Naive thymus-derived CD4-positive, alpha-beta T cell (primary cell): ENCODE measurements at regions not wholly inside any gene's neighbourhood (a gene's known extent, or its start where the extent isn't known, plus 50 kb on each side); places are given as distances from the start of the nearest gene placed in this dataset.

Experiments used
- ATAC-seq: fragments of 150-1000 bp; cut with Tn5 transposase; 2 replicates; pipeline ENCODE4 v1.10.0; 2021; ENCODE audit warnings: mild to moderate bottlenecking, moderate library complexity
- CTCF ChIA-PET: fragments of 350-600 bp; sonication (Branson Sonifier 250); formaldehyde crosslinking; loops from one replicate; lab custom pipeline; 2021; ENCODE audit warnings: antibody characterized with exemption; lab: Charles Lee
- POLR2A ChIA-PET: fragments of 350-600 bp; sonication (Branson Sonifier 250); formaldehyde crosslinking; loops from one replicate; lab custom pipeline; 2021; ENCODE audit warnings: antibody characterized with exemption, inconsistent platforms; lab: Charles Lee
- DNase-seq, 9 donors: peaks; one replicate each; pipeline versions ENCODE4 v3.0.0 to v3.0.0-alpha.2; 2020 to 2022; ENCODE audit warnings: mixed read lengths in 1 of 9
- H3K27ac ChIP-seq: one replicate; pipeline ENCODE4 v1.7.0; 2013; ENCODE audit warnings: mild to moderate bottlenecking, low read depth, low read length, moderate library complexity
- H3K27me3 ChIP-seq, 2 donors: one replicate each; pipeline ENCODE4 v1.7.0; 2013; ENCODE audit warnings: low read length in 2 of 2, mild to moderate bottlenecking in 2 of 2, moderate library complexity in 2 of 2; ENCODE audit not compliant: control insufficient read depth in 2 of 2, insufficient read depth in 2 of 2
- H3K36me3 ChIP-seq, 3 experiments: 1 replicate in 2 of 3; 2 replicates in 1 of 3; pipeline ENCODE4 v1.7.0; 2013; ENCODE audit warnings: low read length in 3 of 3, mild to moderate bottlenecking in 3 of 3, moderate library complexity in 1 of 3; ENCODE audit not compliant: insufficient read depth in 3 of 3, control insufficient read depth in 2 of 3
- H3K4me1 ChIP-seq, 2 donors: one replicate each; pipeline ENCODE4 v1.7.0; 2013; ENCODE audit warnings: low read length in 2 of 2, mild to moderate bottlenecking in 2 of 2, moderate library complexity in 1 of 2; ENCODE audit not compliant: control insufficient read depth in 2 of 2, insufficient read depth in 2 of 2
- H3K4me3 ChIP-seq: 2 replicates; pipeline ENCODE4 v1.7.0; 2013; ENCODE audit warnings: mild to moderate bottlenecking, low read length
- H3K9me3 ChIP-seq, 3 experiments: 1 replicate in 2 of 3; 2 replicates in 1 of 3; pipeline ENCODE4 v1.7.0; 2013; ENCODE audit warnings: low read length in 3 of 3; ENCODE audit not compliant: control insufficient read depth in 2 of 3
- H3K27ac Mint-ChIP-seq, 9 donors: one replicate each; pipeline ENCODE4 v1.8.0; 2020 to 2022; ENCODE audit warnings: mixed read lengths in 9 of 9, mild to moderate bottlenecking in 8 of 9, moderate library complexity in 5 of 9, inconsistent platforms in 2 of 9
- H3K27me3 Mint-ChIP-seq, 5 donors: one replicate each; pipeline ENCODE4 v1.8.0; 2021 to 2022; ENCODE audit warnings: mixed read lengths in 5 of 5, mild to moderate bottlenecking in 1 of 5
- H3K36me3 Mint-ChIP-seq, 5 donors: one replicate each; pipeline ENCODE4 v1.8.0; 2020 to 2022; ENCODE audit warnings: mixed read lengths in 5 of 5, mild to moderate bottlenecking in 3 of 5, inconsistent platforms in 1 of 5
- H3K4me1 Mint-ChIP-seq, 7 donors: one replicate each; pipeline ENCODE4 v1.8.0; 2020 to 2022; ENCODE audit warnings: mixed read lengths in 7 of 7, mild to moderate bottlenecking in 3 of 7, inconsistent platforms in 1 of 7
- H3K4me3 Mint-ChIP-seq, 10 donors: one replicate each; pipeline ENCODE4 v1.8.0; 2020 to 2022; ENCODE audit warnings: mild to moderate bottlenecking in 10 of 10, mixed read lengths in 10 of 10, moderate library complexity in 6 of 10, inconsistent platforms in 2 of 10
- H3K9me3 Mint-ChIP-seq, 11 donors: one replicate each; pipeline ENCODE4 v1.8.0; 2020 to 2022; ENCODE audit warnings: mixed read lengths in 11 of 11, mild to moderate bottlenecking in 4 of 11, inconsistent platforms in 1 of 11, moderate library complexity in 1 of 11
- intact Hi-C, 2 donors: fragments of 100-400 bp; cut with micrococcal nuclease; formaldehyde crosslinking; loops; one replicate each; pipeline ENCODE4 v1.15.1; 2023

- H3K4me3 Mint-ChIP-seq = no peak overlapping the region
- peaks cover 0 to 12% (median 5%) of the 10 kb centered on the region in 11 donors for H3K9me3 Mint-ChIP-seq
- H3K36me3 Mint-ChIP-seq = no peaks in the 10 kb centered on the region
- CTCF ChIA-PET = no interaction called here
- ATAC-seq = no peak
- H3K27ac Mint-ChIP-seq = no peak overlapping the region
- Histone ChIP-seq H3K9me3 (no peaks in the 10 kb centered on the region), H3K4me1 (no peaks in the 10 kb centered on the region), H3K27me3 (no peaks in the 10 kb centered on the region), H3K27ac (no peak overlapping the region), H3K36me3 (no peaks in the 10 kb centered on the region), H3K4me3 (no peak overlapping the region)
- H3K4me1 Mint-ChIP-seq = no peaks in the 10 kb centered on the region
- POLR2A ChIA-PET = no interaction called here
- no peak for DNase-seq
- peaks cover 0 to 5% (median 0%) of the 10 kb centered on the region in 5 donors for H3K27me3 Mint-ChIP-seq
- intact Hi-C loops = no loop called here
These were observed 280.8 kb downstream of the FOXA2 start for GRCh38 chr20:22303523-22303922.

DNA sequence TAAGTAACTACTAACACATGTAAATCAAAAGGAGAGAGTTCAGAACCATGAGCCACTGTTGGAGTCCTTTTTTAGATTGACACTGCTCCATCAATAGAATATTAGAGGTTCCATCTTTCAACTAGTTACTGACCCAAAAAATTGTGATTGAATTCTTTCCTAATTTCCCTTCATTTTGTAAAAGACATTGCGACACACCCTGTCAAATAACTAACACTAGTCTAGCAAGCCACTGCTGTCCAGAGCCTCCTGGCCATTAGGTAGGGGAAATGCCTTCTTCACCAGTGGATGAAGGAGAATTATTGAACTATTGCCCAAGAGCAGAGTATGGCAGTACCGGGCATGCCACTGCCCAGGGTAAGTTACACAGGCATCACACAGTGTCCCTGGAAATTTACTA lies 282.3 kb downstream of the FOXA2 start:
- H3K9me3 Mint-ChIP-seq = peaks cover 0 to 12% (median 8%) of the 10 kb centered on the region in 11 donors
- CTCF ChIA-PET = no interaction called here
- POLR2A ChIA-PET = no interaction called here

DNA sequence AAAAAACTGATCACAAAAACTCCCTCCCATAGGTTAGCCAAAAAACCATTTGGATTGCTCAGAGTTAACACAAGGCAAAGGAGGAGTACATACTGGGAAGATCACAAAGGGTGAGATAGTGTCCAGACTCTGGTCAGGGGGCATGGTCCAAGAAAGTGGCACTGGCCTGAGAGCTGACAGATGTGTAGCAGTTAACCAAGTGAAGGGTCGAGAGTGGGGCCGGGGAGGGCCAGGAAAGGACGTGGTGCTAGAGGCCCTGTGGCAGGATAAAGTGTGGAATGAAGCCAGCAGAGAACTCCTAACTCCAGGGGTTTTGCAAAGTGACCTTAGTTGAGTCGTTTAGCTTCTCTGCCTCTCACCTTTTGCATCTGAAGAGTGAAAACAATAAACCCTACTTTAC lies 290.5 kb downstream of the FOXA2 start:
- Mint-ChIP-seq H3K36me3 (no peaks in the 10 kb centered on the region), H3K27ac (no peak overlapping the region), H3K9me3 (peaks cover 0 to 17% (median 5%) of the 10 kb centered on the region in 11 donors), H3K27me3 (peaks cover 0 to 6% (median 0%) of the 10 kb centered on the region in 5 donors), H3K4me1 (no peaks in the 10 kb centered on the region), H3K4me3 (no peak overlapping the region)
- no peak for ATAC-seq
- H3K4me1 ChIP-seq = no peaks in the 10 kb centered on the region
- H3K27me3 ChIP-seq = no peaks in the 10 kb centered on the region
- intact Hi-C loops = no loop called here
- no peak for DNase-seq
- ChIA-PET POLR2A (no interaction called here), CTCF (no interaction called here)
- no peaks in the 10 kb centered on the region for H3K36me3 ChIP-seq
- no peaks in the 10 kb centered on the region for H3K9me3 ChIP-seq
- H3K4me3 ChIP-seq = no peak overlapping the region
- no peak overlapping the region for H3K27ac ChIP-seq

More for the DNA sequence above, 282.3 kb downstream of the FOXA2 start:
- no peak overlapping the region for H3K4me3 Mint-ChIP-seq
- no peaks in the 10 kb centered on the region for H3K4me1 Mint-ChIP-seq
- DNase-seq (no peak), ATAC-seq (no peak)
- H3K27ac ChIP-seq = no peak overlapping the region
- H3K36me3 Mint-ChIP-seq = no peaks in the 10 kb centered on the region
- no peaks in the 10 kb centered on the region for H3K36me3 ChIP-seq
- H3K27ac Mint-ChIP-seq = no peak overlapping the region
- no peaks in the 10 kb centered on the region for H3K27me3 ChIP-seq
- intact Hi-C loops = no loop called here
- no peaks in the 10 kb centered on the region for H3K9me3 ChIP-seq
- no peaks in the 10 kb centered on the region for H3K4me1 ChIP-seq
- H3K4me3 ChIP-seq = no peak overlapping the region
- H3K27me3 Mint-ChIP-seq = peaks cover 0 to 5% (median 0%) of the 10 kb centered on the region in 5 donors

GRCh38 chr20:22289442-22289841 lies 294.9 kb downstream of the FOXA2 start:
- Histone ChIP-seq H3K27me3 (no peaks in the 10 kb centered on the region), H3K36me3 (no peaks in the 10 kb centered on the region), H3K4me3 (no peak overlapping the region), H3K4me1 (no peaks in the 10 kb centered on the region), H3K9me3 (no peaks in the 10 kb centered on the region), H3K27ac (no peak overlapping the region)
- ATAC-seq (no peak), DNase-seq (no peak)
- POLR2A ChIA-PET = no interaction called here
- Mint-ChIP-seq H3K36me3 (peaks cover 0 to 3% (median 0%) of the 10 kb centered on the region in 5 donors), H3K9me3 (peaks cover 0 to 10% (median 5%) of the 10 kb centered on the region in 11 donors), H3K4me1 (no peaks in the 10 kb centered on the region), H3K27ac (no peak overlapping the region), H3K27me3 (peaks cover 0 to 6% (median 0%) of the 10 kb centered on the region in 5 donors), H3K4me3 (no peak overlapping the region)
- intact Hi-C loops = no loop called here
- CTCF ChIA-PET = no interaction called here

DNA sequence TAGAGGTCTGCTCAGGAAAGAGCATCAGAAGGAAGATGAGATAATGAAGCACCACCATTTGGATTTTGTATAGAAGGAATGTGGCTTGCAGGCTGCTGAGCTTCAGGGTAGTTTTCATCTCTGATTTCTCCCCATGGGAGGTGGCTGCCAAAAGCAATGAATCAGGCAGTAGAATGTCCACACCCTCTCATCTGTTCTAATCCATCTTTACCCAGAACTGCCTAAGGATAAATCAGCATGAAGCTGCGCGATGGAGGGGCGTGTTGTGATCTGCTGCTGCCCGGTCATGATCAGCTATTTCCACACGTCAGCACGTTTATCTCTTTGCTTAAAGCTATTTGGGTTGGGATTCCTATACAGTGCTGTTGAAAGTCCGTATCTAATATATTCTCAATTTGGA lies 295.4 kb downstream of the FOXA2 start:
- no peaks in the 10 kb centered on the region for H3K4me1 ChIP-seq
- no peak overlapping the region for H3K27ac ChIP-seq
- Mint-ChIP-seq H3K36me3 (peaks cover 0 to 3% (median 0%) of the 10 kb centered on the region in 5 donors), H3K4me3 (no peak overlapping the region), H3K9me3 (peaks cover 0 to 10% (median 5%) of the 10 kb centered on the region in 11 donors), H3K4me1 (no peaks in the 10 kb centered on the region), H3K27ac (no peak overlapping the region), H3K27me3 (peaks cover 0 to 6% (median 0%) of the 10 kb centered on the region in 5 donors)
- ChIA-PET POLR2A (no interaction called here), CTCF (no interaction called here)
- no peaks in the 10 kb centered on the region for H3K9me3 ChIP-seq
- H3K27me3 ChIP-seq = no peaks in the 10 kb centered on the region
- intact Hi-C loops = no loop called here
- ATAC-seq (no peak), DNase-seq (no peak)
- H3K4me3 ChIP-seq = no peak overlapping the region
- H3K36me3 ChIP-seq = no peaks in the 10 kb centered on the region

GRCh38 chr20:22288156-22288555 lies 296.2 kb downstream of the FOXA2 start:
- no peak overlapping the region for H3K27ac Mint-ChIP-seq
- no peak for ATAC-seq
- ChIA-PET POLR2A (no interaction called here), CTCF (no interaction called here)
- no peaks in the 10 kb centered on the region for H3K9me3 ChIP-seq
- H3K4me1 Mint-ChIP-seq = no peaks in the 10 kb centered on the region
- peaks cover 0 to 6% (median 0%) of the 10 kb centered on the region in 5 donors for H3K27me3 Mint-ChIP-seq
- H3K36me3 Mint-ChIP-seq = peaks cover 0 to 3% (median 0%) of the 10 kb centered on the region in 5 donors
- no peaks in the 10 kb centered on the region for H3K27me3 ChIP-seq
- H3K4me3 Mint-ChIP-seq = no peak overlapping the region
- no peaks in the 10 kb centered on the region for H3K36me3 ChIP-seq
- peaks cover 0 to 10% (median 4%) of the 10 kb centered on the region in 11 donors for H3K9me3 Mint-ChIP-seq
- H3K27ac ChIP-seq = no peak overlapping the region
- no peak for DNase-seq
- intact Hi-C loops = no loop called here
- no peaks in the 10 kb centered on the region for H3K4me1 ChIP-seq
- no peak overlapping the region for H3K4me3 ChIP-seq

DNA sequence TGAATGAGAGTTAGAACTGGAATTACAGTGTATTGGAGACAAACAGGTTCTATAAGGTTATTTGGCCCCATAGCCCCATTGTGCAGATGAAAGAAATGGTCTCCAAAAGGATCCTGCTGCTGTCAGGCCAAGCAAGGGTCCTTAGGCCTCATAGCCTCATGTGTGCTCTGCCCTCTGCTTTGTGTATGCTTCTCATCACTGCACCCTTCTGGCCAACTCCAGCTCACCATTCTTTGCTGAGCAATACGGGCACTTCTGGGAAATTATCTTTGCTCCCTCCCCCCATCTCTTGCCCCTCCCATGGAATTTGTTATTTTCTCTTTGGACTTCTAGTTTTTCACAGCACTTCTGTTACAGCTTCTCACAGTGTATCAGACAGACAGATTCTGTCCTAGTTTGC lies 298.8 kb downstream of the FOXA2 start:
- H3K36me3 ChIP-seq = no peaks in the 10 kb centered on the region
- Mint-ChIP-seq H3K36me3 (peaks cover 0 to 7% (median 0%) of the 10 kb centered on the region in 5 donors), H3K27ac (no peak overlapping the region), H3K4me3 (no peak overlapping the region), H3K9me3 (peaks cover 0 to 9% (median 4%) of the 10 kb centered on the region in 11 donors), H3K27me3 (no peaks in the 10 kb centered on the region), H3K4me1 (no peaks in the 10 kb centered on the region)
- no peaks in the 10 kb centered on the region for H3K9me3 ChIP-seq
- no peaks in the 10 kb centered on the region for H3K27me3 ChIP-seq
- intact Hi-C loops = no loop called here
- H3K27ac ChIP-seq = no peak overlapping the region
- no peaks in the 10 kb centered on the region for H3K4me1 ChIP-seq
- CTCF ChIA-PET = no interaction called here
- no peak overlapping the region for H3K4me3 ChIP-seq
- ATAC-seq = no peak
- POLR2A ChIA-PET = no interaction called here
- no peak for DNase-seq
